Lower lobe of right lung (tissue), 2 donors: ENCODE measurements at regions not wholly inside any gene's neighbourhood (a gene's known extent, or its start where the extent isn't known, plus 50 kb on each side); places are given as distances from the start of the nearest gene placed in this dataset.
"Not testable (repeated sequence)": the region's sequence is repeated elsewhere in the genome, so short reads cannot be mapped to it uniquely, and the experiment has no call there.

Experiments used
- ATAC-seq, 2 donors: fragments of 200-7000 bp; cut with Tn5 transposase; one replicate each; pipeline ENCODE4 v1.9.1; 2020 to 2022; ENCODE audit warnings: mild to moderate bottlenecking in 2 of 2, moderate library complexity in 2 of 2
- DNase-seq: peaks from one replicate; pipeline ENCODE4 v3.0.0-alpha.2; 2020
- H3K27ac ChIP-seq: fragments of 200-600 bp; one replicate; pipeline ENCODE4 v1.8.0; 2022
- H3K27me3 ChIP-seq: fragments of 200-600 bp; one replicate; pipeline ENCODE4 v1.8.0; 2022; ENCODE audit warnings: low read depth
- H3K36me3 ChIP-seq: fragments of 200-600 bp; one replicate; pipeline ENCODE4 v1.8.0; 2022; ENCODE audit warnings: mild to moderate bottlenecking
- H3K4me1 ChIP-seq: fragments of 200-600 bp; one replicate; pipeline ENCODE4 v1.8.0; 2022
- H3K4me3 ChIP-seq: fragments of 200-600 bp; one replicate; pipeline ENCODE4 v1.8.0; 2022; ENCODE audit warnings: mild to moderate bottlenecking
- H3K9me3 ChIP-seq: fragments of 200-600 bp; one replicate; pipeline ENCODE4 v1.8.0; 2022
- CTCF ChIP-seq: fragments of 200-600 bp; IDR thresholded peaks from one replicate; pipeline ENCODE4 v1.8.0; 2022; ENCODE audit warnings: antibody characterized with exemption, mild to moderate bottlenecking
- intact Hi-C: fragments of 100-400 bp; cut with DNase I; formaldehyde crosslinking; loops from one replicate; pipeline ENCODE4 v1.11.0; 2022
- donor health status: DM: no; HTN: yes; CAD: no; lungs with severe emphysema.

GRCh38 chr20:12535770-12536169 is 473.0 kb upstream of the SPTLC3 start:
- ATAC-seq (no peak), DNase-seq (no peak)
- TF ChIP-seq CTCF: no peak
- no peak overlapping the region for H3K27ac ChIP-seq
- no peaks in the 10 kb centered on the region for H3K4me1 ChIP-seq
- no peaks in the 10 kb centered on the region for H3K36me3 ChIP-seq
- no peaks in the 10 kb centered on the region for H3K9me3 ChIP-seq
- no peaks in the 10 kb centered on the region for H3K27me3 ChIP-seq
- intact Hi-C loops: no loop called here
- no peak overlapping the region for H3K4me3 ChIP-seq

GRCh38 chr20:12554426-12554825 is 454.3 kb upstream of the SPTLC3 start:
- intact Hi-C loops: no loop called here
- Histone ChIP-seq H3K4me3 (no peak overlapping the region), H3K27me3 (no peaks in the 10 kb centered on the region), H3K36me3 (no peaks in the 10 kb centered on the region), H3K4me1 (no peaks in the 10 kb centered on the region), H3K9me3 (no peaks in the 10 kb centered on the region), H3K27ac (no peak overlapping the region)
- TF ChIP-seq CTCF: no peak
- no peak for DNase-seq
- ATAC-seq: no peak

- intact Hi-C loops: no loop called here
- no peak for ATAC-seq
These were observed 453.4 kb upstream of the SPTLC3 start for GRCh38 chr20:12555369-12555768.

GRCh38 chr20:12555849-12556248 is 452.9 kb upstream of the SPTLC3 start:
- H3K4me3 ChIP-seq, ATAC-seq, H3K27ac ChIP-seq, H3K9me3 ChIP-seq, H3K27me3 ChIP-seq, H3K4me1 ChIP-seq, intact Hi-C loops, DNase-seq, H3K36me3 ChIP-seq: not testable (repeated sequence)

More at GRCh38 chr20:12555369-12555768, 453.4 kb upstream of the SPTLC3 start:
- H3K9me3 ChIP-seq: no peaks in the 10 kb centered on the region
- H3K4me3 ChIP-seq: no peak overlapping the region
- H3K4me1 ChIP-seq: no peaks in the 10 kb centered on the region
- no peak overlapping the region for H3K27ac ChIP-seq
- no peak for TF ChIP-seq CTCF
- H3K27me3 ChIP-seq: no peaks in the 10 kb centered on the region
- DNase-seq: no peak
- H3K36me3 ChIP-seq: no peaks in the 10 kb centered on the region

GRCh38 chr20:12557224-12557623 is 451.5 kb upstream of the SPTLC3 start:
- intact Hi-C loops: no loop called here
- no peak for ATAC-seq
- TF ChIP-seq CTCF: no peak

GRCh38 chr20:12564979-12565378 is 443.8 kb upstream of the SPTLC3 start:
- intact Hi-C loops: no loop called here
- no peak for TF ChIP-seq CTCF
- no peaks in the 10 kb centered on the region for H3K27me3 ChIP-seq
- no peak for ATAC-seq
- no peaks in the 10 kb centered on the region for H3K4me1 ChIP-seq
- H3K9me3 ChIP-seq: no peaks in the 10 kb centered on the region
- no peak for DNase-seq
- no peaks in the 10 kb centered on the region for H3K36me3 ChIP-seq
- no peak overlapping the region for H3K27ac ChIP-seq
- no peak overlapping the region for H3K4me3 ChIP-seq

More at GRCh38 chr20:12557224-12557623, 451.5 kb upstream of the SPTLC3 start:
- DNase-seq: no peak
- no peaks in the 10 kb centered on the region for H3K36me3 ChIP-seq
- no peak overlapping the region for H3K4me3 ChIP-seq
- no peak overlapping the region for H3K27ac ChIP-seq
- H3K9me3 ChIP-seq: no peaks in the 10 kb centered on the region
- H3K27me3 ChIP-seq: no peaks in the 10 kb centered on the region
- H3K4me1 ChIP-seq: no peaks in the 10 kb centered on the region
